ENCODE measurements at regions not wholly inside any gene's neighbourhood (a gene's known extent, or its start where the extent isn't known, plus 50 kb on each side); places are given as distances from the start of the nearest gene placed in this dataset.

DNA sequence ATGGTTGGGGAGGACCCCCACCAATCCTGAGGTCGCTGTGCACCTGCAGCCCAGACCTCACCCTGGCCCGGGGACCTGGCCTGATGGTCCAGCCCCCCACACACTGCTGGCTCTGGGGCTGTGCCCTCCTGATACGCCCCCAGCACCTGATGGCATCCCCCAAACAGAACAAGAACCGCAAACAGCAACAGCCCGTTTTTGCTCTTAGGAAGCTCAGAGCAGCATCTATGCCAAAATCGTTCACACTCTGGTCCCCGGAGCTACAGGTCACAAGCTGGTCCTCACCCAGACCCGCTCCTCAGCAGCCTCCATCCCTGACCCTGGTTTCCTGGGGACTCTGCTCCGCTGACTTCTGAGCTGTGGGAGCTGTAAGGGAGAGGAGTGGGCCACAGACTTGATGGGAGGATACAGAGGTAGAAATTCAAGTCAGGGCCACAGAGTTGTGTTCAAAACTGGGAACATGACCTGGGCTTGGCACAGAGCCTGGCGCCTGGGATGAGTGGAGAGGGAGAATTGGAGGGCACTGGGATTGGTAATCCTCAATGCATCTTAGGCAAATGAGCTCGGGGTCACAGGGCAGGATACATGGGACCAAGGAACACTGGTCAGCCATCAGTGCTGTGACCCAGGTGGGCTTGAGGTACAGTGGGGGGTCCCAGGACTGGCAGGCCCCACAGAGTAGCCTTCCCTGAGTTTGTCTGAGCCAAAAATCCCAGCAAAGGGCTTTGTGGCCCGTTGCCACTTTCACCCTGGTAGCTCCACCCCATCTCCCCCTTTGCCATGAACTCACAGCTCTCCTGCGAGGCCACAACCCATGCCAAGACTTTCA lies 170.9 kb upstream of the RTL1 start:
- TF ChIP-seq, protein P1, sequence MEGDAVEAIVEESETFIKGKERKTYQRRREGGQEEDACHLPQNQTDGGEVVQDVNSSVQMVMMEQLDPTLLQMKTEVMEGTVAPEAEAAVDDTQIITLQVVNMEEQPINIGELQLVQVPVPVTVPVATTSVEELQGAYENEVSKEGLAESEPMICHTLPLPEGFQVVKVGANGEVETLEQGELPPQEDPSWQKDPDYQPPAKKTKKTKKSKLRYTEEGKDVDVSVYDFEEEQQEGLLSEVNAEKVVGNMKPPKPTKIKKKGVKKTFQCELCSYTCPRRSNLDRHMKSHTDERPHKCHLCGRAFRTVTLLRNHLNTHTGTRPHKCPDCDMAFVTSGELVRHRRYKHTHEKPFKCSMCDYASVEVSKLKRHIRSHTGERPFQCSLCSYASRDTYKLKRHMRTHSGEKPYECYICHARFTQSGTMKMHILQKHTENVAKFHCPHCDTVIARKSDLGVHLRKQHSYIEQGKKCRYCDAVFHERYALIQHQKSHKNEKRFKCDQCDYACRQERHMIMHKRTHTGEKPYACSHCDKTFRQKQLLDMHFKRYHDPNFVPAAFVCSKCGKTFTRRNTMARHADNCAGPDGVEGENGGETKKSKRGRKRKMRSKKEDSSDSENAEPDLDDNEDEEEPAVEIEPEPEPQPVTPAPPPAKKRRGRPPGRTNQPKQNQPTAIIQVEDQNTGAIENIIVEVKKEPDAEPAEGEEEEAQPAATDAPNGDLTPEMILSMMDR (conservative IDR thresholded peaks at IDR 0.05; ENCODE audit: low read depth, low read length): no peak
- no peak for TF ChIP-seq EZH2 (IDR thresholded peaks at IDR 0.05; ENCODE audit: borderline replicate concordance, low read depth, low read length, poor library complexity, severe bottlenecking)

Measured in A673 (cell line).